ENCODE measurements at regions not wholly inside any gene's neighbourhood (a gene's known extent, or its start where the extent isn't known, plus 50 kb on each side); places are given as distances from the start of the nearest gene placed in this dataset.
"Not testable (repeated sequence)": the region's sequence is repeated elsewhere in the genome, so short reads cannot be mapped to it uniquely, and the experiment has no call there.

- DNase-seq (ENCODE audit: low read depth): no peak
- TF ChIP-seq, protein P1, sequence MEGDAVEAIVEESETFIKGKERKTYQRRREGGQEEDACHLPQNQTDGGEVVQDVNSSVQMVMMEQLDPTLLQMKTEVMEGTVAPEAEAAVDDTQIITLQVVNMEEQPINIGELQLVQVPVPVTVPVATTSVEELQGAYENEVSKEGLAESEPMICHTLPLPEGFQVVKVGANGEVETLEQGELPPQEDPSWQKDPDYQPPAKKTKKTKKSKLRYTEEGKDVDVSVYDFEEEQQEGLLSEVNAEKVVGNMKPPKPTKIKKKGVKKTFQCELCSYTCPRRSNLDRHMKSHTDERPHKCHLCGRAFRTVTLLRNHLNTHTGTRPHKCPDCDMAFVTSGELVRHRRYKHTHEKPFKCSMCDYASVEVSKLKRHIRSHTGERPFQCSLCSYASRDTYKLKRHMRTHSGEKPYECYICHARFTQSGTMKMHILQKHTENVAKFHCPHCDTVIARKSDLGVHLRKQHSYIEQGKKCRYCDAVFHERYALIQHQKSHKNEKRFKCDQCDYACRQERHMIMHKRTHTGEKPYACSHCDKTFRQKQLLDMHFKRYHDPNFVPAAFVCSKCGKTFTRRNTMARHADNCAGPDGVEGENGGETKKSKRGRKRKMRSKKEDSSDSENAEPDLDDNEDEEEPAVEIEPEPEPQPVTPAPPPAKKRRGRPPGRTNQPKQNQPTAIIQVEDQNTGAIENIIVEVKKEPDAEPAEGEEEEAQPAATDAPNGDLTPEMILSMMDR (IDR thresholded peaks at IDR 0.05; ENCODE audit: low read length, missing control alignments): no peak
- no peak overlapping the region for H3K4me3 ChIP-seq (replicated peaks; ENCODE audit: low read depth, low read length)
Observed at GRCh38 chr10:86579883-86580520, 58.4 kb upstream of the WAPL start.

- TF ChIP-seq, protein P1 (IDR thresholded peaks at IDR 0.05; ENCODE audit: low read length, missing control alignments): no peak
- DNase-seq (ENCODE audit: low read depth): no peak
- no peak overlapping the region for H3K4me3 ChIP-seq (replicated peaks; ENCODE audit: low read depth, low read length)
Observed at GRCh38 chr10:86580521-86580891, 58.9 kb upstream of the WAPL start.

DNA sequence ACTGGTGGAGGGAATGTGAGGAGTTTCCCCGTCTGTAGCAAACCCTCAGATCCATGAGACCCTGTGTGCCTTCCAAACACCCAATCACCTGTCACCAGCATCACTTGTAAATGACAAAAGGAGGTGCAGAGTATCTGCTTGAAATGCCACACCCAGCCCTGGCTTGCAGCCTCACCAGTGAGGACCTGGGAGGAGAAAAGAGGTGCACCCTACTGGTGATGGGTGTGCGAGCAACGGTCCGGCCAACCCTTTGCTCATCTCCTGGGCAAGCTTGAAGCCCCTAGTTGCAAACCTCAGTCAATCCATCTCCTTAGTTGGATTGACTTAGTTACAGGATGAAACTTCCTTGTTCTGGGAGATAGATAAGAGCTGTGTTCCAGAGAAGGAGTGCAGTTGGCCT, 62.4 kb upstream of the WAPL start:
- no peak overlapping the region for H3K4me3 ChIP-seq (replicated peaks; ENCODE audit: low read depth, low read length)
- TF ChIP-seq, protein P1 (IDR thresholded peaks at IDR 0.05; ENCODE audit: low read length, missing control alignments): no peak
- DNase-seq (ENCODE audit: low read depth): no peak

DNA sequence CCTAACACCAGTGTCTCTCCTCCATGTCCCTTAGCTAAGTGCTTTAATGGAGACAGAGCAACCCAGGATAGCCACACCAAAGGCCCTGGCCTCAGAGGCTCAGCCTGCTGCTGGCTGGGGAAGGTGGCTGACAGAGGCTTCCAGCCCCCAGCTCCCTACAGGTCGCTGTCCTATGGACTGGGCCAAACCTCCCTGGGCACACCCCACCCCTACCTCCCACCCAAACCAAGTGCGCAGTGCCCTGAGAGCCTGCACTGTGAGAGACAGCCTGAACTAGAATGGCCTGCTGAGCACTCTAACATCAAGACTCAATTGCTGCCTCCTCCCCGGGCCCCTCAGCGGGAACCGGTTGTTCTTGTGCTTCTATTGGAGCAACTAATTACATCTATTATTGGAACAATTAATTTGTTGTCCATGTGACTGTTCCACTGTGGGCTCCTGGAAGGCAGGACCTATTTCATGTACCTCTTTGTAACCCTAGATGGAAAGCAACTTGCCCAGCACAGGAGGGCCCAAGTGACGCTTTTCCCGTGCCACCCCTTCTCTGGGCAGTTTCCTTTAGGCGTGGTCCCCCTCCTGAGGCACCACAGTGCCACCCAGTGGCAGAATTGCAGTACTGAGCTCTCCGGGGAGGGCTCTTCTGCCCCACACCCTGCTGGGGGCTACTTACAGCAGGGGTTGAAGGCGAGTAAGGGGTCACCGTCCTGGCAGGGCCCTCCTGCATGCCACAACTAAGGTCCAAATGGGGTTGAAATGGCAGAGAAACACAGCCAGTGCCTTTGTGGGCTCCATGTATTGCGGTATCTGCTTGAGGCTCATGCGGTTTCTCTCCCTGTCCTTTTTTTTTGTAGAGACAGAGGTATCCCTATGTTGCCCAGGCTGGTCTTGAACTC, 63.7 kb upstream of the WAPL start:
- H3K4me3 ChIP-seq (replicated peaks; ENCODE audit: low read depth, low read length): no peak overlapping the region
- TF ChIP-seq, protein P1 (IDR thresholded peaks at IDR 0.05; ENCODE audit: low read length, missing control alignments): peak; percentile 97
- peak; percentile 67 for DNase-seq (ENCODE audit: low read depth)

DNA sequence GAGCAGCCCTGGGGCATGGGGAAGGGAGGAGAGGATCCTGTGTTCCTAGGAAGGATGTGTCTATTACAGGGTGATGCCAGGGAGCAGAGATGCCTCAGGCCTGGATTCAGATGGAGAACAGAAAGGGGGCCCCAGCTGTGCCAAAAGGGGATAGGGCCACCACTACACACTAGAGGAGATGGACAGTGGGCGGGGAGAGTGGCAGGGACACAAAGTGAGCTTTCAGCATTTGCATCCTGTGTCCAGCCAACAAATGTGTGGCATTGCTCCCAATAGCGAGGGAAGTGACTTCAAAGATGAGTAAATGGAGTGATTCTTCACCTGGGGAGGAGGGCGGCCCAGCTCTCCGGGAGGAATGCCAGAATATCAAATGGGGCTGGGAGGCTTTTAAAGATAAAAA, 64.9 kb upstream of the WAPL start:
- no peak for DNase-seq (ENCODE audit: low read depth)
- TF ChIP-seq, protein P1 (IDR thresholded peaks at IDR 0.05; ENCODE audit: low read length, missing control alignments): no peak

DNA sequence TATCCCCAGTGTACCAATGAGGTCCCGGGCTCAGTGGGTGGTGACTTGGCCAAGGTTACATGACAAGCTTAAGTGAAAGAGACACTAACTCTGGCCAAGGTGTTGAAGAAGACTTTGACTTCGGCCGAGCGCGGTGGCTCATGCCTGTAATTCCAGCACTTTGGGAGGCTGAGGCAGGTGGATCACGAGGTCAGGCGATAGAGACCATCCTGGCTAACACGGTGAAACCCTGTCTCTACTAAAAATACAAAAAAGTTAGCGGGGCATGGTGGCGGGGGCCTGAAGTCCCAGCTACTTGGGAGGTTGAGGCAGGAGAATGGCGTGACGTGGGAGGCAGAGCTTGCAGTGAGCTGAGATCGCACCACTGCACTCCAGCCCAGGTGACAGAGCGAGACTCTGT, 65.6 kb upstream of the OPN4 start:
- H3K4me3 ChIP-seq (replicated peaks; ENCODE audit: low read depth, low read length); DNase-seq (ENCODE audit: low read depth): not testable (repeated sequence)

More for the DNA sequence above, 64.9 kb upstream of the WAPL start:
- H3K4me3 ChIP-seq (replicated peaks; ENCODE audit: low read depth, low read length): no peak overlapping the region

DNA sequence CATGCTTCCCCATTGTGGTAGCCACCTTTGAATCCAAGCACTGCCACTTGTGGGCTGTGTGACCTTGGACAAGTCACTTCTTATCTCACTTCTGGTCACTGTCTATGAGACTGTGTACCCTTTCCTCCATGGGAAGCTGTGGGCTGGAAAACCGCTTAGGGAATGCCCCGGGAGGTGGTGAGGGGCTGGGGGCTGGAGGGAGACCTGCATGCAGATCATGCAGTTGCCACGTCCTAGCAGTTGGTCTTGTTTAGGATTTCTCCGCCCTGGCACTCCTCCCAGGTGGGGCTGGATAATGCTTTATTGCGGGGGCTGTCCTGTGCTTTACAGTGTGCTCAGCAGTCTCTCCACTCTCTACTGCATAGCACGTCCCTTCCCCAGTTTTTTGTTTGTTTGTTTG, 62.9 kb upstream of the OPN4 start:
- TF ChIP-seq, protein P1 (IDR thresholded peaks at IDR 0.05; ENCODE audit: low read length, missing control alignments): no peak
- no peak for DNase-seq (ENCODE audit: low read depth)
- no peak overlapping the region for H3K4me3 ChIP-seq (replicated peaks; ENCODE audit: low read depth, low read length)

Data from fibroblast of pulmonary artery (primary cell).